Stomach smooth muscle (tissue), 2 donors: ENCODE measurements at regions not wholly inside any gene's neighbourhood (a gene's known extent, or its start where the extent isn't known, plus 50 kb on each side); places are given as distances from the start of the nearest gene placed in this dataset.

Experiments used
- H3K27ac ChIP-seq: one replicate; pipeline ENCODE4 v1.7.0; 2013; ENCODE audit warnings: mild to moderate bottlenecking, low read length, inconsistent platforms
- H3K27me3 ChIP-seq, 2 donors: one replicate each; pipeline ENCODE4 v1.7.0; 2013; ENCODE audit warnings: low read length in 2 of 2; ENCODE audit not compliant: insufficient read depth in 2 of 2, control insufficient read depth in 1 of 2
- H3K36me3 ChIP-seq, 2 donors: one replicate each; pipeline ENCODE4 v1.7.0; 2013; ENCODE audit warnings: low read length in 2 of 2; ENCODE audit not compliant: control insufficient read depth in 2 of 2, insufficient read depth in 2 of 2
- H3K4me1 ChIP-seq: one replicate; pipeline ENCODE4 v1.7.0; 2013; ENCODE audit warnings: low read length; ENCODE audit not compliant: control insufficient read depth, insufficient read depth
- H3K4me3 ChIP-seq, 2 donors: one replicate each; pipeline ENCODE4 v1.7.0; 2013; ENCODE audit warnings: low read length in 2 of 2
- H3K9ac ChIP-seq, 2 donors: one replicate each; pipeline ENCODE4 v1.7.0; 2013; ENCODE audit warnings: low read length in 2 of 2, mild to moderate bottlenecking in 1 of 2
- H3K9me3 ChIP-seq, 2 donors: one replicate each; pipeline ENCODE4 v1.7.0; 2013; ENCODE audit warnings: low read length in 2 of 2; ENCODE audit not compliant: control insufficient read depth in 2 of 2
- donor health status: healthy.
- donor health status: Pancreatic carcinoma.

DNA sequence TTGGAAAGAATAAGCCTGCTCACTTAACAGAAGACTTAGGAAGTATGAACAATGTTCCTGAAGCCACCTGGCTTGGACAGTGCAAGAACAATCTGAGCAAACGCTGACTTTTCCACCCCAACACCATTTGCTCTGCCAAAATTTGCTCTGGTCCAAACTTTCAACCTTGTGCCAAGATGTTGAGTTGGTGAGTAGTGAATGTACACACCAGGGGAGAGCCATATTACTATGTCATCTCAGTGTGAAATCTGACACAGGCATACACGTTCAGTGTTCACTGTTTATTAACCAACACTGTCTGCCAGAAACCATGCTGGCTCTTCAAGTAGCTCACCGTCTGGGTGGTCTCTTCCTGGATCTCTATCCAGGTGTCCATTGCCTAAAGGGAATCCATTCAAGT, 152.9 kb upstream of the LPP start:
- Histone ChIP-seq H3K9ac (no peak overlapping the region), H3K27ac (no peak overlapping the region), H3K36me3 (no peaks in the 10 kb centered on the region), H3K4me1 (no peaks in the 10 kb centered on the region), H3K9me3 (no peaks in the 10 kb centered on the region), H3K4me3 (no peak overlapping the region), H3K27me3 (no peaks in the 10 kb centered on the region)

DNA sequence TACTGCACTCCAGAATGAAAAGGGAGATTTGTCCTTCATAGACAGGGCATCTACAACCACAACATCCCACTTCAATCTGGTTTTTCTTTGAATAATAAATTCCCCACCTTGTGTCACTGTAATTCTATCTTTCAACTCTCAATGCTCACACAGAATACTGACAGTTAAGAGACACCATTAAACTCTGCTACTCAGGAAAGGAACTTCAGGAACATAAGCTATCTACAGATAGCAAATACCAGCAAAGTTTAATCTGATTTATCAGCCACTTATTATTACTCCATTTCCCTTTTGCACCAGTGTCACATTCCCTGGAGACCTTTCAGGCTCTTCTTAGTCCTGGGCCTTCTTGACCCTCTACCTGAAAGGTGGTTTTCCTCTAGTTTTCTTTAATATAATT, 152.0 kb upstream of the LPP start:
- H3K9ac ChIP-seq = no peak overlapping the region
- H3K27ac ChIP-seq = no peak overlapping the region
- no peaks in the 10 kb centered on the region for H3K4me1 ChIP-seq

DNA sequence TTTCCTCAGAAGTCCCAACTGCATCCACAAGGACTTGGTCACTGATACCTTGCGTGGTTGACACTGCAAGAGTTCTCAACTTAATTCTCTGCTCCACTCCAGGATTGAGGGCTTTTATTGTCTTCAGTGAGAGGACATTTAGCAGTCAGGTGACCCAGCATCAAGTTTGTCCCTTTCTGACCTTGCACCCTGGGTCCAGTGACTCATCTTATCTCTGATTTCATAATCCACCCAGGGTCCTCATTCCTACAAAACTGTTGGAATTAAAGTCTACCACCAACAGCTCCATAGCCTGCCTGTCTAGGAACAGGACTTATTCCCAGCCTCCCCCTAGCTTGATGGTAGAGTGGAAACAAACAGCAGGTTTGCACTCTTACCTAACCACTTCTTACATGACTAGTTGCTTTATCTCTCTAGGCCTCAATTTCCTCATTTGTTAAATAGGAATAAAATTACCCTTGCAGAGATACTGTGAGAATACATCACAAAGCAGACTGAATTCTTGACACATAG, 151.3 kb upstream of the LPP start:
- Histone ChIP-seq H3K27ac (no peak overlapping the region), H3K9ac (no peak overlapping the region), H3K36me3 (no peaks in the 10 kb centered on the region), H3K4me3 (no peak overlapping the region), H3K27me3 (no peaks in the 10 kb centered on the region), H3K9me3 (no peaks in the 10 kb centered on the region), H3K4me1 (no peaks in the 10 kb centered on the region)

More for the DNA sequence above, 152.0 kb upstream of the LPP start:
- no peaks in the 10 kb centered on the region for H3K9me3 ChIP-seq
- H3K27me3 ChIP-seq = no peaks in the 10 kb centered on the region
- H3K4me3 ChIP-seq = no peak overlapping the region
- no peaks in the 10 kb centered on the region for H3K36me3 ChIP-seq

DNA sequence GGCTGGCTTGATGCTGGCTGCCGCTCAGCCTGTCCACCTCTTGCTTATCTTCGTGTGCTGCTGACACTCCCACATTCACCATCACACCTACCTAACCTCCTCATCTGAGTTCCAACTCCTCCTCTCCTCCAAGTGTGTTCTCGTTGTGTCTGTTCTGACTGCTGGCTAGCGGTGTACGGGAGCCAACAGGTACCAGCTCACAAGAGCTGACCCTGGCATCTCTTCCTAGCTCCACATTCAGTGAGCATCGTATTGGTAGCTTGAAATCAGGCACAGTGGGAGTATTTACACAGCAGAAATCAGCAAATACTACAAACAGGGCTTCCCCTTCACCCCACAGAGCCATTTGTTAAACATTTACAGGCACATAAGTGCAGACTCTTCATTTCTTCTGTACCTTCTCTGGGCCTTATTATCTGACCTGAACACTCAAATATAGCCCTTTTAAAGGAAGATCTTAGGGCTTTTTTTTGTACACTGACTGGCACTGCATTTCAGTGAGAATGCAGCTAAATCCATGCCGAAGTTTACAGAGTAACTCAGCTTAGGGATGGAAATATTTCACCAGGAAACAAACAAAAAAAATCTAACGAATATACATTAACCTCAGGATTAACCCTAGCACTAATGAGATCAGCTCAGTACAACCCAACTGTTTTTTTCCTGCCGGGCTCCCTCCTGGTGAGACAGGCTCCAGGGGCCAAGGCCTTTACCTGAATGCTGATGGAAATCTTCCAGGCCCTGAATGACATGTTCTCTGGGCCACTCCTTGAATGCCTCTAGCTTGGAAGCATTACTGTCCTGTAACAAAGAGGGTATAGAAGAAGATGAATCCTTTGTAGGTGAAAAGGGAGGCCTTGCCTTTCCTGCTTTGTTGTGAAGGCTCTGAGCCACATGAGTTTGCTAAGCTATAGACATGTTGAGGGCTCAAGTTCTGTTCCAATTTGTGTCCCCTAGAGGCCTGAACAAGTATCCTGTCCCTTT, 150.5 kb upstream of the LPP start:
- Histone ChIP-seq H3K9ac (no peak overlapping the region), H3K27me3 (no peaks in the 10 kb centered on the region), H3K27ac (no peak overlapping the region), H3K4me3 (no peak overlapping the region), H3K9me3 (no peaks in the 10 kb centered on the region), H3K4me1 (no peaks in the 10 kb centered on the region), H3K36me3 (no peaks in the 10 kb centered on the region)

DNA sequence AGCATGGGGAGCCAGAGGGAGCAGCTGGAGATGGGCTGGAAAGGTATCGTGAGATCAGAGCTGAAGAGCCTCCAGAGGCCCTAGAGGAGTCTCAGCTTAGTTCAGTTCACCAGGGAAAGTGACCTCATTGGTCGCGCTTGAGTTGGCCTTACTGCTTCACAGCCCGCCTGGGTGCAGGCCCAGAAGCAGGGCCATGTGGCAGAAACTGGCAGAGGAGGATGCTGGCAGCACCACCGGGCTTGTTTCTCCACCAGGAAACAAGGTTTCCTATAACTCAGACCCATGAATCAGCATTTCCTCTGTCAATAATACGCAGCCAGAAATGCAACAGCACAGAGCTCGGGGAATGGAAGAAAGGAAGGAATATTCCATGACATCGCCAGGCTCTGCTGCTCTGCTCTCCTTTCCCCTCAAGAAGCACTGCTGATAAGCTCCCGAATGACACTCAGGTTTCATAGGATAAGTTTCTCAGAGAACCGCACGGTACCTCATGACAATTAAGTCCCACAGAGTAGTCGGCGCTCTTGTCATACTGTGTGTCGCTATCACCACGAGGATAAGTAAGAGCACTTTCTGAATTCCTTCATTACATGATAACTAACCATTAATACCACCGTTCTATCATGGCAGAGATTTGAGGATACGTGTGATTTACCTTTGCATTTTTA, 147.1 kb upstream of the LPP start:
- Histone ChIP-seq H3K27me3 (no peaks in the 10 kb centered on the region), H3K27ac (no peak overlapping the region), H3K36me3 (no peaks in the 10 kb centered on the region), H3K9ac (no peak overlapping the region), H3K4me1 (no peaks in the 10 kb centered on the region), H3K4me3 (no peak overlapping the region), H3K9me3 (no peaks in the 10 kb centered on the region)

DNA sequence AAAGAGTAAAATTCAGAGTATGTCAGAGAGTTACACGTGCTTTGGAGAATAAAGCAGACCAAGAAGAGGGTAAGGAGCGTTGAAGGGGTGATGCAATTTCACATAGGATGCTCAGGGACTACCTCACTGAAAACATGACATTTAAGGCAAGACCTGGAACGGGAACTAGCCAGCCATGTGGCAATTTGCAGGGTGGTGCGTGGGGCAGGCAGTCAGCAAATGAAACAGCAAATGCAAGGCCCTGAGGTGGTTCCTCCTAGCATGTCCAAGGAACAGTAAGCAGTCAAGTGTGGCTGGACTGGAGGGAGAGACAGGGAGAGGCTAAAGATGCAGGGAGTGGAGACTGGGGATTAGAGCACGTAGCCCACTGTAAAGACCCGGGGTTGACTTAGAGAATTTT, 146.1 kb upstream of the LPP start:
- Histone ChIP-seq H3K4me1 (no peaks in the 10 kb centered on the region), H3K27ac (no peak overlapping the region), H3K4me3 (no peak overlapping the region), H3K27me3 (no peaks in the 10 kb centered on the region), H3K36me3 (no peaks in the 10 kb centered on the region), H3K9ac (no peak overlapping the region), H3K9me3 (no peaks in the 10 kb centered on the region)

DNA sequence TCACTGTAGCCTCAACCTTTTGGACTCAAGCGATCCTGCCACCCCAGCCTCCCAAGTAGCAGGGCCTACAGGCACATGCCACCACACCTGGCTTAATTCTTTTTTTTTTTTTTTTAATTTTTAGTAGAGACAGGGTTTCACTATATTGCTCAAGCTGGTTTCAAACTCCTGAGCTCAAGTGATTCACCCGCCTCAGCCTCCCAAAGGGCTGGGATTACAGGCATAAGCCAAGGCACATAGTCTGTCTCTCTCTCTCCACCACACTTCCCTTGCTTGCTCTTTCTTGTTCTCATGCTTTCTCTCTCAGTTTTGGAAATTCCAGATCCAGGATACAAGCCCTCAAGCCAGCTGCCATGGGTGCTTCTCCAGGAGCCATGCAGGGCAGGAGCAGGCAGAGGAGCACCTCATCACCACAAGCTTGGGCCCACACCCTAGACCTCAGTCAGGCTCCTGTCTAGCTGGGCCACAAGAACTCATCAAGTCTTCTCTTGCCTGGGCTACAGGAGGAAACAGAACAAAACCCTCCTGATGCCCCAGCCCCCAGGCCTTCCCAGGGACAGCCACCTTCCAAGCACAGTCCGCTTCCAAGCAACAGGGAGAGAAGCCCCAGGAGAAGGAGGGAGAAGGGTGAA, 145.3 kb upstream of the LPP start:
- no peak overlapping the region for H3K9ac ChIP-seq
- no peak overlapping the region for H3K27ac ChIP-seq
- H3K36me3 ChIP-seq = no peaks in the 10 kb centered on the region
- no peaks in the 10 kb centered on the region for H3K27me3 ChIP-seq
- H3K4me1 ChIP-seq = no peaks in the 10 kb centered on the region
- H3K4me3 ChIP-seq = no peak overlapping the region
- no peaks in the 10 kb centered on the region for H3K9me3 ChIP-seq

DNA sequence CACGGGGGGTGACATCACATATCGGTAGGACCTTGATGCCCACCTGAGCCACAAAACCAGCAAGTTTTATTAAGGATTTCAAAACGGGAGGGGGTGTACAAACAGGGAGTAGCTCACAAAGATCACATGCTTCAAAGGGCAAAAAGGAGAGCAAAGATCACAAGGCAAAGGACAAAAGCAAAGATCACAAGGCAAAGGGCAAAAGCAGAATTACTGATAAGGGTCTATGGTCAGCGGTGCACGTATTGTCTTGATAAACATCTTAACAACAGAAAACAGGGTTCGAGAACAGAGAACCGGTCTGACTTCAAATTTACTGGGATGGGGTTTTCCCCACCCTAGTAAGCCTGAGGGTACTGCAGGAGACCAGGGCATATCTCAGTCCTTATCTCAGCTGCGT, 143.5 kb upstream of the LPP start:
- Histone ChIP-seq H3K27me3 (no peaks in the 10 kb centered on the region), H3K4me3 (no peak overlapping the region), H3K9me3 (no peaks in the 10 kb centered on the region), H3K27ac (no peak overlapping the region), H3K9ac (no peak overlapping the region), H3K36me3 (no peaks in the 10 kb centered on the region), H3K4me1 (no peaks in the 10 kb centered on the region)

DNA sequence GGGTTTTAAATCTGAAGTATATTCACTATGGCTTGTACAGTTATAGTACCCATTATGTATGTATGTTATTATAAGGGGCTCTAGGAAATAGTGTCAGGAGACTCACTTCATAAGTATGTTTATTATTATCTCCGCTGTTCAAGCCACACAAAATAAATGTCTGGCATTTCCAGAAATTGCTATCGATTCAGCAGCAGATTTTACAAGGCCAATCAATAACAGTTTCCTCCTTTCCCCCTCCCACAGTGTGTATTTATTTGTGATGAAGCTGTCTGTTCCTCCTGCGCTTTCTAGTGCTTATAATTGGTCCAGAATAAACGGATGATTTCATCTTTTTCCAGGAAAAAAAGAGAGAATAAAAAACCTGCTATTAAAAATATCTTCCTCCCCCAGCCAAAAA, 134.2 kb upstream of the LPP start:
- no peaks in the 10 kb centered on the region for H3K27me3 ChIP-seq
- H3K36me3 ChIP-seq = no peaks in the 10 kb centered on the region
- H3K9ac ChIP-seq = no peak overlapping the region
- no peak overlapping the region for H3K27ac ChIP-seq
- H3K4me3 ChIP-seq = no peak overlapping the region
- no peaks in the 10 kb centered on the region for H3K9me3 ChIP-seq
- no peaks in the 10 kb centered on the region for H3K4me1 ChIP-seq

DNA sequence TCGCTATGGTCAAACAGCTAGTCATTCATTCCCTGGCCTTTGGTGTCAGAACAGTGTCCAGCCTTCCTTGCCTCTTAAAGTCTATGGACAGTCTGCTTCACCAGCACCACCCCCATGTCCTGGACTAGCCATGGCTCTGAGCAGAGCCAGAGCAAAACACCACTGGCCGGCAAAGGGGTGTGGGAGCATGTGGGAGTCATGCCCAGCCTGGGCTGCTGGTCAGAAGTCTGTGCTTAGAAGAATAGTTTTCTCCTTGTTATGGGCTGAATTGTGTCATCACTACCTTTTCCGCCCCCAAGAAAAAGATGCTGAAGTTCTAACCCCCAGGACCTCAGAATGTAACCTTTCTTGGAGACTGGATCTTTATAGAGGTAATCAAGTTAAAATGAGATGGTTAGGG, 132.9 kb upstream of the LPP start:
- no peaks in the 10 kb centered on the region for H3K9me3 ChIP-seq
- no peaks in the 10 kb centered on the region for H3K36me3 ChIP-seq
- H3K9ac ChIP-seq = no peak overlapping the region
- no peak overlapping the region for H3K27ac ChIP-seq
- no peaks in the 10 kb centered on the region for H3K4me1 ChIP-seq
- H3K27me3 ChIP-seq = no peaks in the 10 kb centered on the region
- H3K4me3 ChIP-seq = no peak overlapping the region
